IgD-negative memory B cell (primary cell): ENCODE measurements at regions not wholly inside any gene's neighbourhood (a gene's known extent, or its start where the extent isn't known, plus 50 kb on each side); places are given as distances from the start of the nearest gene placed in this dataset.

Experiments
- H3K27ac Mint-ChIP-seq, 3 donors: one replicate each; pipeline ENCODE4 v1.8.0; 2020 to 2022; ENCODE audit warnings: mild to moderate bottlenecking in 3 of 3, mixed read lengths in 3 of 3, moderate library complexity in 1 of 3
- H3K27me3 Mint-ChIP-seq: one replicate; pipeline ENCODE4 v1.8.0; 2021; ENCODE audit warnings: mixed read lengths
- H3K36me3 Mint-ChIP-seq: one replicate; pipeline ENCODE4 v1.8.0; 2020; ENCODE audit warnings: mild to moderate bottlenecking, mixed read lengths
- H3K4me1 Mint-ChIP-seq, 3 donors: one replicate each; pipeline ENCODE4 v1.8.0; 2020 to 2022; ENCODE audit warnings: mixed read lengths in 3 of 3, mild to moderate bottlenecking in 1 of 3
- H3K4me3 Mint-ChIP-seq, 4 donors: one replicate each; pipeline ENCODE4 v1.8.0; 2020 to 2022; ENCODE audit warnings: mild to moderate bottlenecking in 4 of 4, mixed read lengths in 4 of 4, moderate library complexity in 3 of 4
- H3K9me3 Mint-ChIP-seq, 3 donors: one replicate each; pipeline ENCODE4 v1.8.0; 2020 to 2021; ENCODE audit warnings: mixed read lengths in 3 of 3, mild to moderate bottlenecking in 1 of 3

DNA sequence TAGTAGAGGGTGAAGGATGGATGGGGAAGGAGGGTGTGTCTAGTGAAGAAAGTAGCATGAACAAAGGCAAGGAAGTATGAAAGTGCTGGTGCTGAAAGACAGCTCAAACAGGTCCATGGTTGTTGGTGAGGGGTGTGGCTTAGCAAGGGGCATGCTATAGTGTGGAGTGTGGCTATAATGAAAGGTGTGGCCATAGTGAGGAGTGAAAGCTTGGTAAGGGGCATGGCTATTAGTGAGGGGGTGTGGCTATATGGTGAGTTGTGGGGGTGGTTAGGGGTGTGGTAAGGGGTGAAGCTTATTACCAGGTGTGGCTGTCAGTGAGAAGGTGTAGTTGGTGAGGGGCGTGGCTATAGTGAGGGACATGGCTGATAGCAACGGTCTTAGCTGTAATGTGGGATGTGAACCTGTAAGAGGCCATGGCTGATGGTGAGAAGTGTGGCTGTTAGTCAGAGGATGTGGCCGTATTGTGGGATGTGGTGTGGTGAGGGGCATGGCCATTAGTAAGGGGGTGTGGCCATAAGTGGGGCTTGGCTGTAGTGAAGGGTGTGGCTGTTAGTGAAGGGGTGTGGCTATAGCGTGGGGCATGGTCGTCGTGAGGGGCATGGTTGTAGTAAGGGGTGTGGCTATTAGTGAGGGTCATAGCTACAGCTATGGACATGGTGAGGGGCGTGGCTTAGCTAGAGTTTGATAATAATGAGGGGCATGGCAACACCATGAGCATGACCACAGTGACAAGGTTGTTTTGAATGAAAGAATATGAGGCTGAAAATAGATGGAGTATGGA is 549.6 kb downstream of the FBXO15 start:
- no peaks in the 10 kb centered on the region for H3K27me3 Mint-ChIP-seq

DNA sequence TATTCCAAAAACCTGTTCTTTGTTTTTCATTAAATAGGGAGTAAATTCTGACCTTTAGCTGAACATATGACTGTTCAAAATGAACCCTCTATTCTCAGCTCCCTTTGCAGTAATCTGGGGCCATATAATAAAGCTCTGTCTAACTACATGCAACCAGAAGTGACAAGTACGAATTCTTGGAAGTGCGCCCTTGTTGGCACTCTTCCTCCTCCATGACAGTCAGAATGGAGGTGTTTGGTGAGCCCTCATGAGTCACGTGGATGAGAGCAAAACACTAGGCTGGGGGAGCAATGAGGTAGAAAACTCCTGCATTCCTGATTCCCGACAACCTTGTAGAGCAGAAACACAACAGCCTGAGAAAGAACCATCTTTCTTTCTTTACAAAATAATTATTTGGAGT is 552.9 kb downstream of the FBXO15 start:
- H3K4me1 Mint-ChIP-seq, result no peaks in the 10 kb centered on the region
- no peaks in the 10 kb centered on the region for H3K36me3 Mint-ChIP-seq
- no peak overlapping the region for H3K27ac Mint-ChIP-seq
- peaks cover 0 to 3% (median 1%) of the 10 kb centered on the region in 3 donors for H3K9me3 Mint-ChIP-seq
- no peak overlapping the region for H3K4me3 Mint-ChIP-seq
- H3K27me3 Mint-ChIP-seq, result no peaks in the 10 kb centered on the region

More for the DNA sequence above, 549.6 kb downstream of the FBXO15 start:
- Mint-ChIP-seq H3K4me3 (no peak overlapping the region), H3K36me3 (no peaks in the 10 kb centered on the region), H3K4me1 (no peaks in the 10 kb centered on the region), H3K9me3 (peaks cover 0 to 3% (median 0%) of the 10 kb centered on the region in 3 donors), H3K27ac (no peak overlapping the region)

DNA sequence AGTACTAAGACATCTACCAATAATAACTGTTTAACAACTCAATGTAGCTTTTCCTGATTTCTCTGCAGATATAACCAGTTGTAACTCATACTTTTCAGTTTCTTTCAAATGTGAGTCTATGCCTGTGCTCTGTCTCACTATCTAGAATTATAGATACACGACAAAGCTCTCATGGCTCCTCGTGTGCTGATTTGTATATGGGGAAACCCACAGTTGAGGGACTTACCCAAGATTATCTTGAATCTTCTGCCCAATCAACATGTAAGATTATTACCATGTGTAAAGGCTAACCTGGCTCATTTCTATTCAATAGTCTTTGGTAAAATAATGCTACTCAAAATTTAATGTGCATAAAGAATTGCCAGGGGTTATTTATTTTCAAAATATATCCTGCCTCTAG is 554.4 kb downstream of the FBXO15 start:
- peaks cover 0 to 1% (median 0%) of the 10 kb centered on the region in 3 donors for H3K9me3 Mint-ChIP-seq
- H3K4me1 Mint-ChIP-seq, result no peaks in the 10 kb centered on the region
- no peak overlapping the region for H3K4me3 Mint-ChIP-seq
- H3K27me3 Mint-ChIP-seq, result no peaks in the 10 kb centered on the region
- no peak overlapping the region for H3K27ac Mint-ChIP-seq
- no peaks in the 10 kb centered on the region for H3K36me3 Mint-ChIP-seq

DNA sequence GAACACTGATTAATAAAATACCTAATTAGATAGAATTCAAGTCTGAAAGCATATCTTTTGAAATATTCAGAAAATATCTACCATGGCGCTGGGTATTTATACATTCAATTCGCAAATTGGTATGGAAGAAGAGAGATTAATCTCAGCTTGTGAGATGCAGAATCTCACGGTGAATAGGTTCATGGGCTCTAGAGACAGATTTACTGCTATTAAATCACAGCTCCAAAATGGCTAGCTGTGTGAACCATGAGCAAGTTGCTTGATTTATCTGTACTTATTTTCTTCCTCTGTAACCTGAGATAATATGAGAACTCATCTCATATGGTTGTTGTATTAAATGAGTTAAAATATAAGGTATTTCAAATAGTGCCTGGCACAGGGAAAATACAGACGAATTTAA is 556.7 kb downstream of the FBXO15 start:
- Mint-ChIP-seq H3K4me1 (no peaks in the 10 kb centered on the region), H3K4me3 (no peak overlapping the region), H3K27ac (no peak overlapping the region), H3K27me3 (no peaks in the 10 kb centered on the region), H3K36me3 (no peaks in the 10 kb centered on the region), H3K9me3 (peaks cover 0 to 4% (median 1%) of the 10 kb centered on the region in 3 donors)

DNA sequence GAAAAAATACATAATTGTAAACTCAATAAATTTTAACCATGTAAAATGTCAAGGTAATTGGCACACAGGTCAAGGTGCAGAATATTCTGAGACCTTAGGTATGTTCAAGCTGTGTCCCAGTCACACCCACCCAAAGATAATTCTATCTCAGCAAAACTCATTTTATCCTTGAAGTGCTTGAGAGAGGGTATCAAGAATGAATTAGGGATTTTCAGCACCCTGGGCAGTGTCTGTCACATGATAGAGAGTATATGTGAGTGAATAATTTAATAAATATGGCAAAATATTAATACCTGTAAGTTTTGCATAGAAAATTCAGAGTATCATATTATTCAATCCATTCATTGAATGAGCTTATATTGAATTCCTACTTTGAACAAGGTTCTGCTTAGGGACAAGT is 567.9 kb downstream of the FBXO15 start:
- peaks cover 2 to 5% (median 3%) of the 10 kb centered on the region in 3 donors for H3K9me3 Mint-ChIP-seq
- no peaks in the 10 kb centered on the region for H3K36me3 Mint-ChIP-seq
- H3K27ac Mint-ChIP-seq, result no peak overlapping the region
- no peak overlapping the region for H3K4me3 Mint-ChIP-seq
- no peaks in the 10 kb centered on the region for H3K4me1 Mint-ChIP-seq
- no peaks in the 10 kb centered on the region for H3K27me3 Mint-ChIP-seq

DNA sequence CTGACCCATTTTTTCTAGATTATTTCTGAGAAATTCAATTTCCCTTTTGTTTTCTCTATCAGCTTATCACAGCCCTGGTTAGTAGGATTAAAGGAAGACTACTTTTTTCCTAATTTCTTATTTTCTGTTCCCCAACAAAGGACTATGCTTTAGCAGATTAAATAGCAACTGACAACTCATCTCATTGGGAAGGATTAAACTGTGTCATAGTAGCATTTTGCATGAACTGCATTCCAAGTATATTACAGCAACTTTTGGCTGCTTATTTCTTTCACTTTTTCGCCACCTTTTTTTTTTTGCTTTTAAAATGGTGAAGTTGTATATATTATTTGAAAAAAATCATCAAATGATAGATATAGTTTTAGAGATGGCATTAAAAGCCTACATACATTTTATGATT is 570.3 kb downstream of the FBXO15 start:
- no peaks in the 10 kb centered on the region for H3K27me3 Mint-ChIP-seq
- no peak overlapping the region for H3K27ac Mint-ChIP-seq
- H3K9me3 Mint-ChIP-seq, result peaks cover 3 to 5% (median 4%) of the 10 kb centered on the region in 3 donors
- H3K36me3 Mint-ChIP-seq, result no peaks in the 10 kb centered on the region
- H3K4me1 Mint-ChIP-seq, result no peaks in the 10 kb centered on the region
- H3K4me3 Mint-ChIP-seq, result no peak overlapping the region

DNA sequence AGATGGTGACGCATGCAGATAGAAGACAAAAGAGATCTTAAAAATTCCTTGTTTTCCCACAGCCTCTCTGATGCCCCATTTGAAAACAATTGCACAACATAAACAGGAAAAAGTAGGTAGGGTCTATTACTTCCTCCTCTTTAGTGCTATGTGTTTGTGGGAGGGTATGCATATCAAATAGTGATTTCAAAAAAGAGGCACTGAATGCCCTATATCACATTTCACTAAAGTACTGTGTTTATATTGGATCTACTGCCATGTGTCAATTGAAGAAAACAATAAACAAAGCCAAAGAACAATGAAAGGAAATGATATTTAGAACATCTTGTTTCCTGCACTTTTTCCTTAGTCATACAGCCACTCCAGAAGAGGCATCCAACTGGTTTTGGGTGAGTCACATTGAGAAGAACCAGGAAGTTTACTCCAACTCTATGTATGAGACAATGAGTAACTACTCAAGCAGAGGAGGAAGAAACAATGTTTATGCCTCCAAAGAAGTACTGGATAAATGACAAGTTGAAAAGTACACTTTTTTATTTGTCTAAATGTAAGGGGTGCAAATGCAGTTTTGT is 583.6 kb downstream of the FBXO15 start:
- Mint-ChIP-seq H3K36me3 (no peaks in the 10 kb centered on the region), H3K9me3 (peaks cover 0 to 4% (median 0%) of the 10 kb centered on the region in 3 donors), H3K4me1 (no peaks in the 10 kb centered on the region), H3K27ac (no peak overlapping the region), H3K4me3 (no peak overlapping the region), H3K27me3 (no peaks in the 10 kb centered on the region)

DNA sequence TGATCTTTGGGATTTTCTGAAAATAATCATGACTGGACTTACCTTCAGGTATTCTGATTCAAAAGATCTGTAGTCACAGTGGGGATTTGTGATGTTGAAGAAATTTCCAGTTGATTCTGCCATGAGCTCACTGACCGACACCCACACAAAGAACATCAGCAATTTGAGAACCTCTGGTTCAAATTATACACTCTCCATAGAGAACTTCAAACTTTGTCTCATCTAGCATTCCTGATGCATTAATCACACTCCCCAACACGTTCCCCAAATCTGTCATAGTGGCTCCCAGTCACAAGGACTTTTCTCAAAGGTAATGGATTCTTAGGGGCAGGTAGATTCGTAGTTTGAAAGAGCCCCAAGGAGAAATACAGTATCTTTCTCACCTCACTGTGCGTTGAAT is 584.3 kb downstream of the FBXO15 start:
- no peaks in the 10 kb centered on the region for H3K4me1 Mint-ChIP-seq
- H3K27me3 Mint-ChIP-seq, result no peaks in the 10 kb centered on the region
- no peaks in the 10 kb centered on the region for H3K36me3 Mint-ChIP-seq
- H3K9me3 Mint-ChIP-seq, result peaks cover 0 to 4% (median 0%) of the 10 kb centered on the region in 3 donors
- H3K4me3 Mint-ChIP-seq, result no peak overlapping the region
- H3K27ac Mint-ChIP-seq, result no peak overlapping the region

DNA sequence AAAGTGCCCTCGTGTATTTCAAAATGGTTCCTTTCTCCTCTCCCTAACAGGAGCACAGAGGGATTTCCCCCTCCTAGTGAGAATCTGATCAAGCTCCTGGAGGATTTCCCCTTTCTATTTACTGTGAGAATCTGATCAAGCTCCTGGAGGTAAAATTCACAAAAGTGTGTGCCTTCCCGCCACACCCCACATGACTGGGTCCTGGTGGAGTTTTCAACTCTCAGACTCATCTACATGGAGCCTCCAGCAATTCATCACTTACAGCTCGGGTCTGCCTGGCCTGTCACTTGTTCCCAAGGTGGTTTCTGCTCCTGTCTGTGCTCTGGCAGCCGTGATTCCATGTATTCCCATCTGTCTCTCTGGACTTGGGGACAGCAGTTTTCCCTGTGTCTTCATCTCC is 590.7 kb downstream of the FBXO15 start:
- Mint-ChIP-seq H3K36me3 (no peaks in the 10 kb centered on the region), H3K27me3 (peaks cover 2% of the 10 kb centered on the region), H3K9me3 (peaks cover 2 to 11% (median 3%) of the 10 kb centered on the region in 3 donors), H3K4me3 (no peak overlapping the region), H3K27ac (no peak overlapping the region), H3K4me1 (no peaks in the 10 kb centered on the region)

DNA sequence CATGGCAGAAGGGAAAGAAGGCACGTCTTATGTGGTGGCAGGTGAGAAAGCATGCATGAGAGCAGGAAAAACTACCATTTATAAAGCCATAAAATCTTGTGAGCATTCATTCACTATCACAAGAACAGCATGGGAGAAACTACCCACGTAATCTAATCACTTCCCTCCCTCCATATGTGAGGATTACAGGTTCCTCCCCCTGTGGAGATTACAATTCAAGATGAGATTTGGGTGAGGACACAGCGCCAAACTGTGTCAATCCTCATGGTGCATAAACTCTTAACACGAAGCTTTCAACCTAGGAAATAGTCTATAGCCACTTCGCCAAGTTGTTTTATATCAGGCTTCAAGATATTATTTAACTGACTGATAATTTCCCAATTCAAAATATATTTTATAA is 595.5 kb downstream of the FBXO15 start:
- Mint-ChIP-seq H3K4me3 (no peak overlapping the region), H3K36me3 (no peaks in the 10 kb centered on the region), H3K27me3 (peaks cover 2% of the 10 kb centered on the region), H3K9me3 (peaks cover 0 to 7% (median 3%) of the 10 kb centered on the region in 3 donors), H3K27ac (no peak overlapping the region), H3K4me1 (no peaks in the 10 kb centered on the region)

DNA sequence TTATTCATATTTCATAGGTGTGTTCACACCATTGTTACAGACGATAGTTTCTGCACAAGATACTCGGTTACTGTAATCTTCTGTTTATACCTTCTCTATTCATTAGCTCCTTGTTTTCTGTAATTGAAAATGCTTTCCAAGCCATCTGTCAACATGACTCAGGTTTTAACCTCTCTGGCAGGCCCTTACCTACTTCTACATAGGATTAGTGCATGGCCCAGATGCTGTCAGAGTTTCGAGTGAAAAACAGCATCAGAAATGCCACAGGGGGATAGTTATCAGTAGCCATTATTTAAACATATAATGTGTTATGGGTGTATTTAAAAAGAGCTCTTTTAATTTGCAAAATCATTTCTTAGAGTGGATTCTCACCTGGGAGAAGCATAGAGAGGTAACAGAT is 596.4 kb downstream of the FBXO15 start:
- peaks cover 0 to 7% (median 3%) of the 10 kb centered on the region in 3 donors for H3K9me3 Mint-ChIP-seq
- no peaks in the 10 kb centered on the region for H3K4me1 Mint-ChIP-seq
- no peak overlapping the region for H3K4me3 Mint-ChIP-seq
- H3K27ac Mint-ChIP-seq, result no peak overlapping the region
- no peaks in the 10 kb centered on the region for H3K36me3 Mint-ChIP-seq
- peaks cover 2% of the 10 kb centered on the region for H3K27me3 Mint-ChIP-seq

DNA sequence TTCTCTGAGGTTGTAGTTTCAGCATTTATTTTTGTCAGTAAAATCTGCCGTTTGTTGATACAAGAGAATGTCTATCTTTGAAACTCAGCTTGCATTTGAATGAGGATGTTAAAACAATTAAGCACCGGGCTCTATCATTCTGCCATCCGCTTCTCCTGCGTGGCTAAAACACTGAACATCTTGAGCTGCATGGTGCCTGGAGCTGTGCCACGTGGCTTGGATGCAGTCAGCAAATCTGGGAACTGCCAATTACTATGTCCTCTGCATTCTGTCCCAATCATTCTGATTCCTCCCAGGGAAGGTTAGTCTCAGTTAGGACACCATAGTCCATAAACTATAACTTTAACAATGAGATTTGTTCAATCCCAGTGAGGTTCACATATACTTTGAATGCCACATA is 598.4 kb downstream of the FBXO15 start:
- no peak overlapping the region for H3K27ac Mint-ChIP-seq
- no peaks in the 10 kb centered on the region for H3K4me1 Mint-ChIP-seq
- peaks cover 0 to 2% (median 0%) of the 10 kb centered on the region in 3 donors for H3K9me3 Mint-ChIP-seq
- no peaks in the 10 kb centered on the region for H3K36me3 Mint-ChIP-seq
- H3K27me3 Mint-ChIP-seq, result no peaks in the 10 kb centered on the region
- H3K4me3 Mint-ChIP-seq, result no peak overlapping the region

DNA sequence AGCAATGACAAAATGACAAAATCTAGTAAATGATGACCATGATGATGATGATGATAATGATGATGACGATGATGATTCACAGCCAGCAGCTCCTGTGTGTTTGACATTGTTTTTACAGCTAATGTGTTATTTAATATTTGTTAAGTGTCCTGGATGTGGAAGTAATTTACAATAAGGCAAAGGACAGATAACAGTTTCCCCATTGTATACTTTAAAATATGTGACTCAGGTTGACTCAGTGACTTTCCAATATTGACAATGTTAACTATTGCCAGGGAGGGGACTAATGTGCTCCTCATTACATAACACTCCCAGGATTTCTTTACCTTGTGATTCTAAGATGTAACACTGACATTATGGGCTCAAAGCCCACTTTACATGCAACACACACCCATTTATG is 602.2 kb downstream of the FBXO15 start:
- H3K9me3 Mint-ChIP-seq, result peaks cover 0 to 2% (median 0%) of the 10 kb centered on the region in 3 donors
- H3K4me1 Mint-ChIP-seq, result no peaks in the 10 kb centered on the region
- H3K36me3 Mint-ChIP-seq, result no peaks in the 10 kb centered on the region
- no peak overlapping the region for H3K27ac Mint-ChIP-seq
- no peak overlapping the region for H3K4me3 Mint-ChIP-seq
- H3K27me3 Mint-ChIP-seq, result no peaks in the 10 kb centered on the region

DNA sequence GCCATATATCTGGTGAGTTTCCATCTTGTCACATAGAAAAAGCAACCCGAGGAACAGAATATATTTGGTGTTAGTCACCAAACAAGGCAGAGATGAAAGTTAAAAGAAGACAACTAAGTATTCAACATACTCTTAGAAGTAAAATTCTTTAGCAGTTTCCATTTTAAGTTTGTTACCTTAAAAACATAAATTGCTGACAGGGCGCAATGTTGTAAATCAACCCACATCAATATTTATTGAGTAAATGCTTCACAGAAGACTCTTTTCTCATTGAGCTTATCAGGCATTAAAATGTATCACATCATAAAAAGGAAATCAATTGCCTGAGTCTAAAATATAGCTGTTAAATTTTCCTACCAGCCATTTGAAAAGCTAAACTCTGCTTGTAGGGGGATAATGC is 603.0 kb downstream of the FBXO15 start:
- Mint-ChIP-seq H3K4me3 (no peak overlapping the region), H3K9me3 (peaks cover 0 to 2% (median 0%) of the 10 kb centered on the region in 3 donors), H3K4me1 (no peaks in the 10 kb centered on the region), H3K27ac (no peak overlapping the region), H3K27me3 (no peaks in the 10 kb centered on the region), H3K36me3 (no peaks in the 10 kb centered on the region)

DNA sequence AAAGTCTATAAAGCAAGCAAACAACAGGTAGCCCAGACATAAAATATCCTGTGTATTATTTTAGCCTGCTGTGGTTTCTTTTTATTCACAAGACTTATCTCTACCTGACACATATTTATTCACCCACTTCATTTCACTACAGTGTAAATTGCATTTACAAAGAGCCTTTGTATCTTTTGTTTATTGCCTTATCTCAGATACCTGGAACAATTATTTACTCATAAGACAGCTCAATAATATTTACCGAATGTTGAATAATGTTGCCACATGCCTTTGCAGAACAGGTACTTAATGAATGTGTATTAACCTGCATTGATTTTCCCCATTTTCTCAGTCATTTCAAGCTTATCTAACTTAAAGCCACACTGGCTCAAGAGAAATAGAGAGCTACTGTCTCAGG is 603.6 kb downstream of the FBXO15 start:
- Mint-ChIP-seq H3K4me3 (no peak overlapping the region), H3K27me3 (no peaks in the 10 kb centered on the region), H3K4me1 (no peaks in the 10 kb centered on the region), H3K9me3 (peaks cover 0 to 2% (median 0%) of the 10 kb centered on the region in 3 donors), H3K27ac (no peak overlapping the region), H3K36me3 (no peaks in the 10 kb centered on the region)

DNA sequence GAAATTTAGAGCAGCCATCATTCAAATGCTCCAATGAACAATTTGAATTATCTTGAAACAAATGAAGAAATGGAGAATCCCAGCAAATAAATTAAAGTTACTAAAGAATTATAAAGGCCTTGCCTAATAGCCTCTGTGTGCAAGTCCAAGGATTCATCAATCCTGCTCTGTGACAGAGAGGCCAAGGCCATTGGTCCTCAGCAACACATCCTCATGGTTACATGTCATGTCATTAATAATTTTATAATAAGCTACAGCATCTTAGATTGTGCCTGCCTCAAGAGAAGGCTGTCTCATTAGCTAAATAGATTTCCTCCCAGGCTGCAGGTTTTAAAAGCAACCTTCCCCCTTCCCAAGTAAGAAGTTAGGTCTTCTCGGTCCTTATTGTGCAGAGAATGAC is 611.6 kb downstream of the FBXO15 start:
- H3K27ac Mint-ChIP-seq, result no peak overlapping the region
- H3K27me3 Mint-ChIP-seq, result no peaks in the 10 kb centered on the region
- peaks cover 0 to 3% (median 3%) of the 10 kb centered on the region in 3 donors for H3K9me3 Mint-ChIP-seq
- no peaks in the 10 kb centered on the region for H3K4me1 Mint-ChIP-seq
- H3K4me3 Mint-ChIP-seq, result no peak overlapping the region
- no peaks in the 10 kb centered on the region for H3K36me3 Mint-ChIP-seq
